Thyroid gland (tissue), 4 donors: ENCODE measurements at regions not wholly inside any gene's neighbourhood (a gene's known extent, or its start where the extent isn't known, plus 50 kb on each side); places are given as distances from the start of the nearest gene placed in this dataset.

Source experiments
- POLR2A ChIP-seq, 2 donors: fragments of 450-650 bp; IDR thresholded peaks; one replicate each; pipeline ENCODE4 v1.6.1; 2017; ENCODE audit warnings: antibody characterized with exemption in 2 of 2, mild to moderate bottlenecking in 2 of 2, moderate library complexity in 1 of 2
- TF ChIP-seq, protein P1 (sequence below), 6 experiments: fragments of 200-600 bp in 3 of 6; fragments of 450-650 bp in 3 of 6; sonication (generic) in 3 of 6; IDR thresholded peaks; one replicate each; pipeline ENCODE4 v1.5.1; 2016 to 2019; ENCODE audit warnings: antibody characterized with exemption in 6 of 6, mild to moderate bottlenecking in 2 of 6, inconsistent platforms in 1 of 6, moderate library complexity in 1 of 6

DNA sequence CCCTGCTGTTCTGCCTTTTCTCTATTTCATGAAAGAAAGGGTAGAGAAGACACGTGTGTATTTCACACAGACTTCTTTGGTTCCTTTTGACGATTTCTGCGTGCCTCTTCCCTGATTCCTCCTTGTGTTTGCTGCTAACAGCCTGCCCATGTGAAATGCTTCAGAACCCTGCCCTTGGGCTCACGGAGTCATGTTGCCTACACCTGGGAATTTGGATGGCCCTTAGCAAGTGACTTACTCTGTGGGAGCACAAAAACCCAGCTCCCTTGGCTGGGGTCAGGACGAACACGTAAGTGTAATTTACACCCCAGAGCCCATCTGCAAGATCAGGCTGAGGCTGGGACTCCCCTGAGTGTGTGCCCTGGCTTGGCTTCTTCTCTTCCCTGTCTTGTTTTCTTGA is 220.3 kb upstream of the BCOR start:
- no peak for TF ChIP-seq POLR2A (IDR thresholded peaks at IDR 0.05)
- TF ChIP-seq, protein P1, sequence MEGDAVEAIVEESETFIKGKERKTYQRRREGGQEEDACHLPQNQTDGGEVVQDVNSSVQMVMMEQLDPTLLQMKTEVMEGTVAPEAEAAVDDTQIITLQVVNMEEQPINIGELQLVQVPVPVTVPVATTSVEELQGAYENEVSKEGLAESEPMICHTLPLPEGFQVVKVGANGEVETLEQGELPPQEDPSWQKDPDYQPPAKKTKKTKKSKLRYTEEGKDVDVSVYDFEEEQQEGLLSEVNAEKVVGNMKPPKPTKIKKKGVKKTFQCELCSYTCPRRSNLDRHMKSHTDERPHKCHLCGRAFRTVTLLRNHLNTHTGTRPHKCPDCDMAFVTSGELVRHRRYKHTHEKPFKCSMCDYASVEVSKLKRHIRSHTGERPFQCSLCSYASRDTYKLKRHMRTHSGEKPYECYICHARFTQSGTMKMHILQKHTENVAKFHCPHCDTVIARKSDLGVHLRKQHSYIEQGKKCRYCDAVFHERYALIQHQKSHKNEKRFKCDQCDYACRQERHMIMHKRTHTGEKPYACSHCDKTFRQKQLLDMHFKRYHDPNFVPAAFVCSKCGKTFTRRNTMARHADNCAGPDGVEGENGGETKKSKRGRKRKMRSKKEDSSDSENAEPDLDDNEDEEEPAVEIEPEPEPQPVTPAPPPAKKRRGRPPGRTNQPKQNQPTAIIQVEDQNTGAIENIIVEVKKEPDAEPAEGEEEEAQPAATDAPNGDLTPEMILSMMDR (IDR thresholded peaks at IDR 0.05): no peak
